ENCODE measurements at regions not wholly inside any gene's neighbourhood (a gene's known extent, or its start where the extent isn't known, plus 50 kb on each side); places are given as distances from the start of the nearest gene placed in this dataset.
"Not testable (repeated sequence)": the region's sequence is repeated elsewhere in the genome, so short reads cannot be mapped to it uniquely, and the experiment has no call there.

DNA sequence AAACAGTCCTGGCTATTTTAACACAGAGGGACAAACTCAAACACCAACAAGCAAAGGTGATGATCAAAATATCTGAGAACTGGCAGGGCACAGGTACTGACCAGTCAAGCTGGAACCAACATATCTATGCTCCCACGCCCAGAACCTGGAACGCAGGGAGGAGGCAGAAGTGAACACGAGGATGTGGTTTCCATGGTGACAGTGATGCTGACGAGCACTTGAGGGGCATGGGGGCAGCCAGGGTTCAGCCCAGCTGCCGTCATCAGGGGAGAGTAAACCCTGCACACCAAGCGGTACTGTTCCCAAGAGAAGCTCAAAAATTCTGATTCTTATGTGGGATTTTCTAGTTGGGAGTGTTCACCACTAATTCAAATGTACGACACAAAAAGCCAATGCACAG is 113.6 kb upstream of the SFSWAP start:
- H3K4me3 ChIP-seq (ENCODE audit: control insufficient read depth, low read depth, low read length): no peak overlapping the region
- DNase-seq (ENCODE audit: low read depth): no peak
- TF ChIP-seq, protein P1, sequence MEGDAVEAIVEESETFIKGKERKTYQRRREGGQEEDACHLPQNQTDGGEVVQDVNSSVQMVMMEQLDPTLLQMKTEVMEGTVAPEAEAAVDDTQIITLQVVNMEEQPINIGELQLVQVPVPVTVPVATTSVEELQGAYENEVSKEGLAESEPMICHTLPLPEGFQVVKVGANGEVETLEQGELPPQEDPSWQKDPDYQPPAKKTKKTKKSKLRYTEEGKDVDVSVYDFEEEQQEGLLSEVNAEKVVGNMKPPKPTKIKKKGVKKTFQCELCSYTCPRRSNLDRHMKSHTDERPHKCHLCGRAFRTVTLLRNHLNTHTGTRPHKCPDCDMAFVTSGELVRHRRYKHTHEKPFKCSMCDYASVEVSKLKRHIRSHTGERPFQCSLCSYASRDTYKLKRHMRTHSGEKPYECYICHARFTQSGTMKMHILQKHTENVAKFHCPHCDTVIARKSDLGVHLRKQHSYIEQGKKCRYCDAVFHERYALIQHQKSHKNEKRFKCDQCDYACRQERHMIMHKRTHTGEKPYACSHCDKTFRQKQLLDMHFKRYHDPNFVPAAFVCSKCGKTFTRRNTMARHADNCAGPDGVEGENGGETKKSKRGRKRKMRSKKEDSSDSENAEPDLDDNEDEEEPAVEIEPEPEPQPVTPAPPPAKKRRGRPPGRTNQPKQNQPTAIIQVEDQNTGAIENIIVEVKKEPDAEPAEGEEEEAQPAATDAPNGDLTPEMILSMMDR (IDR thresholded peaks at IDR 0.05; ENCODE audit: control insufficient read depth, insufficient read depth, low read depth, low read length, missing control alignments): no peak

DNA sequence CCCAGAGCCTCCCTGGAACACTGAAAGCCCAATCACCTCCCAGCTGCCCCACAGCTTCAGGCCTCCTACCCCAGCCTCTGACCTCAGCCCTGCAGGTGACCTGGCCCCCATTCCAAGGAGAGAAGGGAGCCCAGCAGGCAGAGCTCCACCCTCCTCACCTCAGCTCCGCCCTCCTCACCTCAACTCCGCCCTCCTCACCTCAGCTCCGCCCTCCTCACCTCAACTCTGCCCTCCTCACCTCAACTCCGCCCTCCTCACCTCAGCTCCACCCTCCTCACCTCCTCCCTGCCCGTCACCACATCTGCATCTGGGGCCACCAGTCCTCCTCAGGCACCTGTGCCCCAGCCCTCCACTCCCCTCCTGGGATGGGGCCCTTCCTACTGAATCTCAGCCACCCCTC is 112.2 kb upstream of the SFSWAP start:
- TF ChIP-seq, protein P1 (IDR thresholded peaks at IDR 0.05; ENCODE audit: control insufficient read depth, insufficient read depth, low read depth, low read length, missing control alignments): no peak
- no peak overlapping the region for H3K4me3 ChIP-seq (ENCODE audit: control insufficient read depth, low read depth, low read length)
- DNase-seq (ENCODE audit: low read depth): no peak

DNA sequence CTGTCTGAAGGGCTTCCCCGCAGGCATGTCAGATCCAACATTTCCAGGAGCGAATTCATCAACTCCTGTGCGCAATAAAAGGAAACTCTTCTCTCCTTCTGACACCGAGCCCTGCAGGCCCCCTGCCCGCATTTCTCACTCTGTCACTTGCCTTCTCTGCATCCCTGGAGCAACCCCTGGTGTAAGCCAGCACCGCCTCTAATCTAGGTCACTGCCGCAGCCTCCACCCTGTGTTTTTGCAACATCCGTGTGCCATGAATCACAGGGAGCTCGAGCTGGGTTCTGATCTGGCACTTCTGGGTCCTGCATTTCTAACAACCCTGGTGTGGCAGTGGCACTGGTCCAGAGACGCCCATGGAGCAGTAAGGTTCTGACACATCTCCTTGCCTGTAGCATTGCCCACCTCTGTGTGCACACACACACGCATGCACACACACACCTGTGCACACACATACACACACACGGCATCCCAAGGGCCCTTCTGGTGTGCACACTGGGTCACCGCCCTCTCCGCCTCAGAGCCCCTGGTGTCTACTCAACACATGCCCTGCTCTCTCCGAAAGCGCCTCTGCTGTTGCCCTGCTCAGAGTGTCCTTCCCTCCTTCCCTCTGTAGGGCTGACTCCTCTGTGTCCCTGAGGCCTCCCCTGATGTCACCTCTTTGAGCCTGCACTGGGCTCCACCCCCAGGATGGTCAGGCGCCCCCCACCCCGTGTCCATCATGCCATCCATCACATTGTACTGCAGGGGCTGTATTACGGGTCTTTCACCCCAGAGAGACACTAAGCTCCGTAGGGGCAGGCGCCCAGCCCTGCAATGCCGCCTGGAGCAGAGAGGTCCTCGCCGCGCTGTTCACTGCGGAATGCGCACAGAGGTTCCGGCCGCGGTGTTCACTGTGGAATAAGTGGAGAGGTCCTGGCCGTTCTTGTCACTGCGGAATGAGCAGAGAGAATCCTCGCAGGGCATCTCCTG is 111.4 kb upstream of the SFSWAP start:
- TF ChIP-seq, protein P1 (IDR thresholded peaks at IDR 0.05; ENCODE audit: control insufficient read depth, insufficient read depth, low read depth, low read length, missing control alignments): no peak
- no peak for DNase-seq (ENCODE audit: low read depth)
- H3K4me3 ChIP-seq (ENCODE audit: control insufficient read depth, low read depth, low read length): no peak overlapping the region

DNA sequence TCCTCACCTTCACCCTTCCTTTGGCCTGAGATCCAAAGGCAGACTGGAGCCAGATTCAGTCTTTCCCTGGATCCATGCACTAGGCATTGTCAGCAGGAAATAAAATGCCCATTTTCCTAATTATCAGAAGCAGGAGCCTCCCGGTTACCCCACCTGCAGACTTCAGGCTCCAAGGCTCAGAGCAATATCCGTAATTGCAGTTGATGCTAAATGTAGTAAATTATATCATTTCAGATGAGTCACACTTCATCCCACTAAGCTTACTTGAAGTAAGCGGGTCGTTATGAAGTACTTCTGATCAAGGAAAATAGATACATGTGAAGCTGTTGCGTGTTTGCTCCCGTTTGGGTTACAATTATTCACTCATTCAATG is 110.7 kb upstream of the SFSWAP start:
- H3K4me3 ChIP-seq (ENCODE audit: control insufficient read depth, low read depth, low read length): no peak overlapping the region
- TF ChIP-seq, protein P1 (IDR thresholded peaks at IDR 0.05; ENCODE audit: control insufficient read depth, insufficient read depth, low read depth, low read length, missing control alignments): no peak
- no peak for DNase-seq (ENCODE audit: low read depth)

DNA sequence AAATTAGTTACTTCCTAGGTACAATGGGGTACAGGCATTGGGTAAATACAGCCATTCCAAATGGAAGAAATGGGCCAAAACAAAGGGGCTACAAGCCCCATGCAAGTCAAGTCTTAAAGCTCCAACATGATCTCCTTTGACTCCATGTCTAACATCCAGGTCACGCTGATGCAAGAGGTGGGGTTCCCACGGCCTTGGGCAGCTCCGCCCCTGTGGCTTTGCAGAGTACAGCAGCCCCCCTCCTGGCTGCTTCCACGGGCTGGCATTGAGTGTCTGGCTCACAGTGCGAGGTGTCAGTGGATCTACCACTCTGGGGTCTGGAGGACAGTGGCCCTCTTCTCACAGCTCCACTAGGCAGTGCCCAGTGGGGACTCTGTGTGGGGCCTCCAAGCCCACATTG is 109.4 kb upstream of the SFSWAP start:
- not testable (repeated sequence) for H3K4me3 ChIP-seq (ENCODE audit: control insufficient read depth, low read depth, low read length); DNase-seq (ENCODE audit: low read depth)

DNA sequence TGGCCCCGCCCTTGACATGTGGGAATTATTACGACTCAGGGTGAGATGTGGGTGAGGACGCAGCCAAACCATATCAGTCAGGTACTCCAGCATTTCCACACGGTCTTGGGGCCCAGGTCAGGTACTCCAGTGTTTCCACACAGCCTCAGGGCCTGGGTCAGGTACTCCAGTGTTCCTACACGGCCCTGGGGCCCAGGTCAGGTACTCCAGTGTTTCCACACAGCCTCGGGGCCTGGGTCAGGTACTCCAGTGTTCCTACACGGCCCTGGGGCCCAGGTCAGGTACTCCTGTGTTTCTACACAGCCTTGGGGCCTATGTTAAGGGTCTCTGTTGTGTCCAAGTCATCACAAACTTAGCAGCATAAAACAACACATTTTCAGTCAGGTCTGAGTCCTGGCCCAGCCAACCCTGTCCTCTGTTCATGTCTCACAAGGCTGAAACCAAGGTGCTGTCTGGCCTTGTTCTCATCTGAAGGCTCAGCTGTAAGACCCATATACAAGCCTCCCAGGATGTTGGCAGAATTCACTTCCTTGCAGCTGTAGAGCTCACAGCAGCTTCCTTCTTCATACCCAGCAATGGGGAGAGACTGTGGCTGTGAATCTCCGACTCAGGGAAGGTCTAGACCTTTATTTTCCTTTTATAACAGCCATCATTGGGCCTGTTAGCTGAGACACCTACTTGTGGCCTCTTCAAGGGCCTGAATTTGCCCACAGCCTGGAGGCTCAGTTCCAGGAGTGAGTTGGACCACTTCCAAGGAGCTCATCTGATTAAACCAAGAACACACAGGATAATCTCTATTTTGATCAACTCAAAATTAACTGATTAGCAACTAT is 107.6 kb upstream of the SFSWAP start:
- TF ChIP-seq, protein P1 (IDR thresholded peaks at IDR 0.05; ENCODE audit: control insufficient read depth, insufficient read depth, low read depth, low read length, missing control alignments): no peak
- DNase-seq (ENCODE audit: low read depth): no peak
- no peak overlapping the region for H3K4me3 ChIP-seq (ENCODE audit: control insufficient read depth, low read depth, low read length)
